COLO829 (cell line): ENCODE measurements at regions not wholly inside any gene's neighbourhood (a gene's known extent, or its start where the extent isn't known, plus 50 kb on each side); places are given as distances from the start of the nearest gene placed in this dataset.
"Not testable (repeated sequence)": the region's sequence is repeated elsewhere in the genome, so short reads cannot be mapped to it uniquely, and the experiment has no call there.

Source experiments
- DNase-seq: peaks from one replicate; pipeline ENCODE4 v3.0.0; 2012; ENCODE audit warnings: low spot score

DNA sequence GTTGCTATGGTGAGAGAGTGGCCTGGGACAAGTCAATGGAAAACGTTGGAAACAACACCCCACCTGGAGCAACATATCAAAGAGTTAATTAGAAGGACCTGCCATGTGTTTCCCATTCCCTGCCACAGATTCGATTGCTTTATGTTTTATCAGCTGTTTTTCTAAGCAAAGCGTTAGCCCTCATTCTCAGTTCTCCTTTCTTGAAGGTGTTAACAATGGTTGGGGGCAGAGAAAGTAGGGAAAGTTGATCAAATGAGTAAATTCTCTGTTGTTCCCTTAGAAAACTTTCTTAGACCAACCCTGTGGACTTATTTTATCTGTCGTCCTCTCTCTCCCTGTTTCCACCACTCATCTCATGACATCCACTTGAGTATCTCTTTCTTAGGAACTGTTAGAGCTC lies 102.5 kb downstream of the ADAMTS15 start:
- no peak for DNase-seq

DNA sequence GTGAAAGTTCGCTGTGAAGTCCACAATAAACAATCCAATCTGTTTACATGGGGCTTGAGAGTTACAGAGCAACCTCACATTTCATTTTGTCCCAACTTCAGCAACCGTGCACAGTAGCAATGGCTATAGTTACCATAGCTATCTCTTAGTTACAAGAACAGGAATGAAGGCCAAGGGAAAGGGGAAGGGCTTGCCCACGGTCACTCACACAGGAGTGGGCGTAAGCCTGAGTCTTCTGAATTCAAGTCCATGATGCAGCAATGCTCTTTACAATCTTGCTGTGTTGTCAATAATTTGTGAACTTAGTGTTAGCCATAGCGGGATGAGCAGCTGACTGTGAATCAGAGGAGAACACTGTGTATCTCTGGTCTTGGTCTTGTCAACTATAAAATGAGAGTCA lies 102.9 kb downstream of the ADAMTS15 start:
- DNase-seq = peak; percentile 13

GRCh38 chr11:130553306-130553705 lies 104.9 kb downstream of the ADAMTS15 start:
- DNase-seq = no peak

DNA sequence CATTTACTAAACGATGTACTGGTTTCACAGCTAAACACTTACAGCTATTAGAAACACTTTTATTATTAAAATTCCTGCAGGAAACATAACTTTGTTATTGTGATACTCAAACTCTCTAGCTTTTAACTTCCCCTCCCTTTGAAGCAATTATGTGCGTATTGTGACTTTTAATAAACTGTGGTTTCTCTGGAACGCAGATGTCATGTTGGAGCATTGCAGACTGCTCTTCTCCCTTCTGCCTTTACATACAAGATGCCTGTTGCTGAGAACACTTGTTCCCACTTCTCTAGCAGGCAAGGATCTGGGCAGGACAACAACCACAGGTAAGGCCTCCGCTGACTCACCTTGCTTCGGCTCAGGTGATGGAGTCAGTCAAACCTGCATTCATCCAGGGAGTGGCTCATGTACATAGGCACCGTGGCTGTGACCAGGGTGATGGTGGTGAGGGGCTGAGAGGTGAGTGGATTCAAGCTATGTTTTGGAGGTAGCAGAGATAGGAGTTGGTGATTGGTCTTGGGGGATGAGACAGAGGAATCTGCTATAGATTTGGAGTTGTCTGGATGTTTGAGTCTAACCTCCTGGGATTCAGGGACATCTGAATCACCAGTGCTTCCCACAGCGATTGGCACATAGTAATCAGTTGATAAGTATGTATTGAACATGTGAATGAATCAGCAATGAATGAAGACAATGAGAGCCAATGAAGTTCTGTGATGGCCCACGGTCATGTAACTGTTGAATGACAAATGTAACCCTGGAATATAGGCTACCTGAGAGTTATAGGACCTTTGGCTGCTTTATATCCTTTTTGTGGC lies 106.0 kb downstream of the ADAMTS15 start:
- no peak for DNase-seq

DNA sequence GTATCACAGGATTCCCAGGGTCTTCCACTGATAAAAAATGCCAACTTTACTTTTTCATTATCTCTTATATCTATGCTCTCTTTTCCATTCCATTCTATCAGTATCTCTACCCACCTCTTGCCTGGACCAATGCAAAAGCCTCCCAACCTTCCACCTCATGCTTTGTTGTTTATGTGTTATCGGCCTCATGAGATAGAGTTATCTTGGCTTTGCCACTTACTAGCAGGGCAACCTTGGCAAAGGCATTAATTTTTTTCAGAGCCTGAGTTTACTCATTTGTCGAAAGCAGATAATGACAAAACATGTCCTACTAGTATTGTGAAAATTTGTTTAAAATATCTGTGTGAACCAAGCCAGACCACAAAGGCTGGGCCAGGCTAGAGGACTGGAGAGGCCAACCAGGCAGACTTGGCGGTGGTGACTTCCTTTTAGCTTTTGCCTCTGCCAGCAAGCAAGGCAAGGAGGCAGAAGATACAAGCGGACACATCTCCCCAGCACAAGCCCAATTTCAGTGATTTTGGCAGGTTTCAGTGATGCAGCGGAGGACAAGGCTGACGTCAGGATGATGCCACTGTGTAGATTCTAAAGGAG lies 106.9 kb downstream of the ADAMTS15 start:
- no peak for DNase-seq

DNA sequence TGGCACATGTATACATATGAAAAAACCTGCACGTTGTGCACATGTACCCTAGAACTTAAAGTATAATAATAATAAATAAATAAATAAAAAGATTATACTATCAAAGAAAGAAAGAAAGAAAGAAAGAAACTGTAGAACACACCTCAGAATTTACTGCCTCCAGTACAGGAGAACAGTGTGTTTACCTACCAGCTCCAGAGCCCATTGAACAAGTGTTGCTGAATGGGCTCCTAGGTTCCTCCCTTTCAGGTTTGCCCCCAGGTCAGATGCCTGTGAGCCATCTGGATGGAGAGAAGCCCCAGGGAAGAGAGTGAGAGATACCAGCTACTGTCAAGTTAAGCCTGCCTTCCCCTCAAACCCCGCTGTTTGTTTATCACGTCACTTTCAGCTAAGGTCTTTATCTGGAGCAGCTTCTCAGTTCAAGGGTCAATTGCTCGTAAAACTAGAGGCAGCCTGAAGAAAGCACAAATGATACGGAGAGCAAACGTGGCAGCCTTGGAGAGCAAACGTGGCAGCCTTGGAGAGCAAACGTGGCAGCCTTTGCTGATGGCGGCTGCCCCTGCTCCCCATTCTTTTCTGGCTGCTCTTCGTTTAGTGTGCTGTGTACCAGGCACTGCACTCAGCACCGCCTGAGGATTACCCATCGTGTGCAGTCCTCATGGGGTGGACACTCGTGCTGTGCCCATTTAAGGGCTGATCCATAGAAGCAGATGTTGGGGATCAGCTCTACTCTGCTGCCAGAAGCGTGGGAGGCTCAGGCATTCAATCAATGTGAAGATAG lies 111.7 kb downstream of the ADAMTS15 start:
- DNase-seq = no peak

GRCh38 chr11:130560781-130561109 lies 112.3 kb downstream of the ADAMTS15 start:
- DNase-seq = no peak

GRCh38 chr11:130561441-130561881 lies 113.0 kb downstream of the ADAMTS15 start:
- no peak for DNase-seq

GRCh38 chr11:130562549-130562948 lies 114.1 kb downstream of the ADAMTS15 start:
- DNase-seq = no peak

GRCh38 chr11:130566360-130566759 lies 117.9 kb downstream of the ADAMTS15 start:
- DNase-seq = not testable (repeated sequence)

DNA sequence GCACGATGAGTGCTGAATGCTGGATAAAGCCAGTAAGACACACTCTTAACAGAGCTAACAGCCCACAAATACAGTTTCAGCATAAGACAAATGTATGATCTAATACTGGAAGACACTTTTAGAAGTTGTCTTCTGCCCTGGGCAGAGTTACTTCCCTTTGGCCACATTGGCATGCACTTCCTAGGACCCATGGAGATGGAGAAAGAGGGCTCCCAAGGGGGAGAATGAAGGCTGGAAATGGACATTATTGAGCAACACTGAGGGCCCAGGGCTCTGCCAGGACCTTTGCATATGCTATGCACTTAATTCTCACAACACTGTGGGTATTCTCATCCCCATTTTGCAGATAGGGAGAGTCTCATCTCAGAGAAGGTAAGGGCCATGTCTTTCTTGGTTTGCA lies 123.1 kb downstream of the ADAMTS15 start:
- no peak for DNase-seq

GRCh38 chr11:130571947-130572584 lies 123.6 kb downstream of the ADAMTS15 start:
- no peak for DNase-seq

- no peak for DNase-seq
These were observed 125.3 kb downstream of the ADAMTS15 start for GRCh38 chr11:130573767-130574166.

- DNase-seq = no peak
These were observed 126.3 kb downstream of the ADAMTS15 start for GRCh38 chr11:130574740-130575139.

- DNase-seq = no peak
These were observed 127.7 kb downstream of the ADAMTS15 start for GRCh38 chr11:130576146-130576545.

GRCh38 chr11:130578738-130579368 lies 130.4 kb downstream of the ADAMTS15 start:
- no peak for DNase-seq

GRCh38 chr11:130580372-130580771 lies 131.9 kb downstream of the ADAMTS15 start:
- peak; percentile 96 for DNase-seq

DNA sequence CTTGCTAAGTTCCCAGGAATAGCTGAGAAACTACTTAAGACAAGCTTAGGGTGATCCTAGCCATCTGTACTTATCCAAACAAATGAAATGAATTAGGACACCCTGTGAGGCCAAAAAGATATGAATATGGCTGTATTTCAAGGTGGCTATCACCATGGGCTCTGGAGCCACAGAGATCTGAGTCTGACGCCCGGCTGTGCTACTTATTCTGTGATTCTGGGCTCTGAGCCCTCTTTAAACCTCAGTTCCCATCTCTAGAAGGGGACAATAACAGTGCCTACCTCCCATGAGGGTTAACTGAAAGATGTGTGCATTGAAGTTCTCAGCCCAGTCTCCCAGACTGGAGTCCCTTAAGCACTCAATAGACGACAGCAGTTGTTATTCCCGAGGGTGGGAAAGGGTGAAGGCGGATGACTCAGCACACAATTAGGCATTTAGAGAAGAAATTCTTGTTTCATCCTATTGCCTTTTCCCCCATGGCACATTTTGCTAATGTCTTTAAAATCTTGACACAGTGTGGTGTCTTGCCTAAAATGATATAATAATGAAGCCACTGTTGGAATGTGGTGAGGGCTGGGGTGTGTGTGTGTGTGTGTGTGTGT lies 132.5 kb downstream of the ADAMTS15 start:
- DNase-seq = peak; percentile 74

- peak; percentile 8 for DNase-seq
These were observed 133.2 kb downstream of the ADAMTS15 start for GRCh38 chr11:130581646-130582045.

GRCh38 chr11:130582176-130582575 lies 133.7 kb downstream of the ADAMTS15 start:
- no peak for DNase-seq

- no peak for DNase-seq
These were observed 134.5 kb downstream of the ADAMTS15 start for GRCh38 chr11:130582981-130583380.

- peak; percentile 78 for DNase-seq
These were observed 135.4 kb downstream of the ADAMTS15 start for GRCh38 chr11:130583801-130584211.
